Neural progenitor cell (in vitro differentiated cells): ENCODE measurements at regions not wholly inside any gene's neighbourhood (a gene's known extent, or its start where the extent isn't known, plus 50 kb on each side); places are given as distances from the start of the nearest gene placed in this dataset.
A peak's percentile ranks its signal among the peaks of the same experiment; 100 is the strongest.

ENCODE experiments used
- DNase-seq: peaks from one replicate; pipeline ENCODE4 v3.0.0-alpha.2; 2016; ENCODE audit warnings: low spot score
- H2AFZ ChIP-seq: fragments of 200-600 bp; sonication (generic); replicated peaks from 2 replicates; pipeline ENCODE4 v1.6.1; 2016; ENCODE audit warnings: antibody characterized with exemption
- H3F3A ChIP-seq: fragments of 200-600 bp; sonication (generic); 2 replicates; pipeline ENCODE4 v1.6.1; 2016; ENCODE audit warnings: antibody characterized with exemption, low read depth
- H3K27ac ChIP-seq: fragments of 200-600 bp; sonication (generic); 2 replicates; pipeline ENCODE4 v1.5.1; 2016; ENCODE audit warnings: mild to moderate bottlenecking
- H3K27me3 ChIP-seq: fragments of 200-600 bp; sonication (generic); 2 replicates; pipeline ENCODE4 v1.6.1; 2016; ENCODE audit warnings: mild to moderate bottlenecking, moderate library complexity
- H3K36me3 ChIP-seq: fragments of 200-600 bp; sonication (generic); 2 replicates; pipeline ENCODE4 v1.5.1; 2016
- H3K4me1 ChIP-seq: fragments of 200-600 bp; sonication (generic); 2 replicates; pipeline ENCODE4 v1.6.1; 2016; ENCODE audit warnings: mixed run types
- H3K4me2 ChIP-seq: fragments of 200-600 bp; sonication (generic); 2 replicates; pipeline ENCODE4 v1.6.1; 2016
- H3K4me3 ChIP-seq: fragments of 200-600 bp; sonication (generic); 2 replicates; pipeline ENCODE4 v1.5.1; 2016
- H3K79me2 ChIP-seq: fragments of 200-600 bp; sonication (generic); 2 replicates; pipeline ENCODE4 v1.6.1; 2016; ENCODE audit warnings: low read depth
- H3K9ac ChIP-seq: fragments of 200-600 bp; sonication (generic); 2 replicates; pipeline ENCODE4 v1.6.1; 2016
- H3K9me3 ChIP-seq: fragments of 200-600 bp; sonication (generic); 2 replicates; pipeline ENCODE4 v1.5.1; 2016; ENCODE audit warnings: low read depth
- H4K20me1 ChIP-seq: fragments of 200-600 bp; sonication (generic); 2 replicates; pipeline ENCODE4 v1.6.1; 2016; ENCODE audit warnings: low read depth
- H3K27ac Mint-ChIP-seq: 3 replicates; pipeline ENCODE4 v1.8.0; 2021; ENCODE audit warnings: mixed read lengths
- H3K27me3 Mint-ChIP-seq: 2 replicates; pipeline ENCODE4 v1.8.0; 2022; ENCODE audit warnings: low read depth, mild to moderate bottlenecking, inconsistent platforms, moderate library complexity, mixed read lengths; ENCODE audit not compliant: insufficient read depth
- H3K36me3 Mint-ChIP-seq: 3 replicates; pipeline ENCODE4 v1.8.0; 2021; ENCODE audit warnings: mixed read lengths
- H3K4me1 Mint-ChIP-seq: 3 replicates; pipeline ENCODE4 v1.8.0; 2021; ENCODE audit warnings: mixed read lengths
- H3K4me3 Mint-ChIP-seq: 3 replicates; pipeline ENCODE4 v1.8.0; 2021; ENCODE audit warnings: mild to moderate bottlenecking, moderate library complexity, mixed read lengths
- H3K9me3 Mint-ChIP-seq: 3 replicates; pipeline ENCODE4 v1.8.0; 2020; ENCODE audit warnings: mixed read lengths
- EZH2 ChIP-seq: fragments of 200-600 bp; sonication (generic); IDR thresholded peaks from 2 replicates; pipeline ENCODE4 v1.6.1; 2017; ENCODE audit warnings: antibody characterized with exemption, mild to moderate bottlenecking, moderate library complexity
- EZH2phosphoT487 ChIP-seq: fragments of 200-600 bp; sonication (generic); IDR thresholded peaks from 2 replicates; pipeline ENCODE4 v1.6.1; 2017; ENCODE audit warnings: antibody characterized with exemption
- TF ChIP-seq, protein P1 (sequence below): fragments of 200-600 bp; sonication (generic); IDR thresholded peaks from 2 replicates; pipeline ENCODE4 v1.5.1; 2017; ENCODE audit warnings: antibody characterized with exemption, mild to moderate bottlenecking

DNA sequence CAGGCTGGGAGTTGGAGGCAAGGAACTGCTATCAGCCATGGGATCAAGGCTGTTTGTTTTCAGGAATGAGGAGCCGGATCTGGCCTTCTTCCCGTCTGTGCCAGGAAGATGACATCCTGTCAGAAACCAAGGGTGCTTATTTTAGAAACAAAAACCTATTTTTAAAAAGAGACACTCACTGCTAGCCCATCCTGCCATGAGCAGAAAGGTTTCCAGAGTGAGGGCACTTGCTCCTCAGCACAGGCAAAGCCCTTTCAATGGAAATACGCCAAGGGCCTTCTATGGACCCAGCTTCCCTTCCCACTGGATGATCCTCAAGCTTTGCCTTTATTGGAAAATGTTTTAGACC, 132.6 kb upstream of the FSTL4 start:
- H4K20me1 ChIP-seq, result no peaks in the 10 kb centered on the region
- Mint-ChIP-seq H3K36me3 (no peaks in the 10 kb centered on the region), H3K4me3 (no peak overlapping the region), H3K4me1 (peaks cover 50% of the 10 kb centered on the region), H3K27ac (no peak overlapping the region), H3K27me3 (peaks cover 11% of the 10 kb centered on the region), H3K9me3 (no peaks in the 10 kb centered on the region)
- no peak overlapping the region for H3K27ac ChIP-seq
- H3K9ac ChIP-seq, result no peak overlapping the region
- no peaks in the 10 kb centered on the region for H3K9me3 ChIP-seq
- H2AFZ ChIP-seq, result no peak overlapping the region
- no peaks in the 10 kb centered on the region for H3F3A ChIP-seq
- H3K79me2 ChIP-seq, result no peaks in the 10 kb centered on the region
- H3K4me3 ChIP-seq, result no peak overlapping the region
- DNase-seq, result no peak
- no peak for TF ChIP-seq EZH2
- TF ChIP-seq, protein P1, sequence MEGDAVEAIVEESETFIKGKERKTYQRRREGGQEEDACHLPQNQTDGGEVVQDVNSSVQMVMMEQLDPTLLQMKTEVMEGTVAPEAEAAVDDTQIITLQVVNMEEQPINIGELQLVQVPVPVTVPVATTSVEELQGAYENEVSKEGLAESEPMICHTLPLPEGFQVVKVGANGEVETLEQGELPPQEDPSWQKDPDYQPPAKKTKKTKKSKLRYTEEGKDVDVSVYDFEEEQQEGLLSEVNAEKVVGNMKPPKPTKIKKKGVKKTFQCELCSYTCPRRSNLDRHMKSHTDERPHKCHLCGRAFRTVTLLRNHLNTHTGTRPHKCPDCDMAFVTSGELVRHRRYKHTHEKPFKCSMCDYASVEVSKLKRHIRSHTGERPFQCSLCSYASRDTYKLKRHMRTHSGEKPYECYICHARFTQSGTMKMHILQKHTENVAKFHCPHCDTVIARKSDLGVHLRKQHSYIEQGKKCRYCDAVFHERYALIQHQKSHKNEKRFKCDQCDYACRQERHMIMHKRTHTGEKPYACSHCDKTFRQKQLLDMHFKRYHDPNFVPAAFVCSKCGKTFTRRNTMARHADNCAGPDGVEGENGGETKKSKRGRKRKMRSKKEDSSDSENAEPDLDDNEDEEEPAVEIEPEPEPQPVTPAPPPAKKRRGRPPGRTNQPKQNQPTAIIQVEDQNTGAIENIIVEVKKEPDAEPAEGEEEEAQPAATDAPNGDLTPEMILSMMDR, result no peak
- no peak for TF ChIP-seq EZH2phosphoT487
- H3K27me3 ChIP-seq, result no peaks in the 10 kb centered on the region
- H3K4me1 ChIP-seq, result peaks cover 9% of the 10 kb centered on the region
- no peaks in the 10 kb centered on the region for H3K36me3 ChIP-seq
- no peak overlapping the region for H3K4me2 ChIP-seq

DNA sequence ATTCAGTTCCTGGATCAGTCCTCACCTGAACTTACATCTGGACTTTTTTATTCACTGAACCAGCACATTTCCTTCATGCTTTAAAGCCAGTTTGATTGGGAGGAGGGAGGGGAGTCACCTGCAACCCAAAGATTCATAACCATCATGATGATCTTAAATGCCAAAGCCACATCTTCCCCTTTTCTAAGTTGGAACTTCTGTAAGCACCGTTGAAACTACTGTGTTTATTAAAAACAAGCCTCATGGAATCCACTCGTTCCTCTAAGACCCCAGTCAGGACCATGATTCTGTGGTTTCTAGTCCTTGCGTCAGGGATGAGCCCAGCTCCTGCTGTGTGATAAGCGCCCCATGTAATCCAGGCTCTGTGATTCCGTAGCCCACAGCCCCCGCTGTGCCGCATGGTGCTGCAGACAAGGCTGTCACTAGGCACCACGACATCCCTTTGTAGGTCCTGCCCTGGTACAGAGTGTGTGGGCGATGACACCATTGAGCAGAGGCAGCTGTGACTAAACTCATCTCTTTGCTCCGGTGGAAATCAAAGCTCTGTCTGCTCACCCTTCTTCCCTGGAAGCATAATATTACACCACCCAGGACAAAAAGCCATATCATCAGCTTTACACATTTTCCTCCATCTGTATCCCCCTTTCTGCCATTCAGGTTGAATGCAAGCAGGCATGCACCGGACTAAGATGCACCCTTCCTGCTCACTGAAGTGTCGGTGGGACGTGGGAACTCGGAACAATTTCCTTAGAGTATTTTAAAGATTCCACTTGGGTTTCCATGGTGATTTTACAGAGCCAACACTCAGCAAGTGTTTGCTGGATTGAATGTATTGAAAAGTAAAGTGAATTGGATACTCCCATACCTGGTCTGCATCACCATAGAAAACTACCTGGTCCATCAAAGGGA, 132.0 kb upstream of the FSTL4 start:
- no peaks in the 10 kb centered on the region for H3K27me3 ChIP-seq
- TF ChIP-seq, protein P1, result no peak
- TF ChIP-seq EZH2 (no peak), EZH2phosphoT487 (no peak)
- no peaks in the 10 kb centered on the region for H3F3A ChIP-seq
- no peaks in the 10 kb centered on the region for H3K79me2 ChIP-seq
- H3K9me3 ChIP-seq, result no peaks in the 10 kb centered on the region
- H3K4me3 Mint-ChIP-seq, result no peak overlapping the region
- no peaks in the 10 kb centered on the region for H3K9me3 Mint-ChIP-seq
- no peak overlapping the region for H2AFZ ChIP-seq
- no peak overlapping the region for H3K4me2 ChIP-seq
- H3K4me1 ChIP-seq, result peaks cover 9% of the 10 kb centered on the region
- no peaks in the 10 kb centered on the region for H4K20me1 ChIP-seq
- no peak overlapping the region for H3K27ac ChIP-seq
- H3K4me1 Mint-ChIP-seq, result peaks cover 46% of the 10 kb centered on the region
- H3K36me3 ChIP-seq, result no peaks in the 10 kb centered on the region
- H3K36me3 Mint-ChIP-seq, result no peaks in the 10 kb centered on the region
- H3K4me3 ChIP-seq, result no peak overlapping the region
- H3K9ac ChIP-seq, result no peak overlapping the region
- no peak for DNase-seq
- H3K27me3 Mint-ChIP-seq, result peaks cover 11% of the 10 kb centered on the region
- peak overlapping the region; percentile 70 for H3K27ac Mint-ChIP-seq

DNA sequence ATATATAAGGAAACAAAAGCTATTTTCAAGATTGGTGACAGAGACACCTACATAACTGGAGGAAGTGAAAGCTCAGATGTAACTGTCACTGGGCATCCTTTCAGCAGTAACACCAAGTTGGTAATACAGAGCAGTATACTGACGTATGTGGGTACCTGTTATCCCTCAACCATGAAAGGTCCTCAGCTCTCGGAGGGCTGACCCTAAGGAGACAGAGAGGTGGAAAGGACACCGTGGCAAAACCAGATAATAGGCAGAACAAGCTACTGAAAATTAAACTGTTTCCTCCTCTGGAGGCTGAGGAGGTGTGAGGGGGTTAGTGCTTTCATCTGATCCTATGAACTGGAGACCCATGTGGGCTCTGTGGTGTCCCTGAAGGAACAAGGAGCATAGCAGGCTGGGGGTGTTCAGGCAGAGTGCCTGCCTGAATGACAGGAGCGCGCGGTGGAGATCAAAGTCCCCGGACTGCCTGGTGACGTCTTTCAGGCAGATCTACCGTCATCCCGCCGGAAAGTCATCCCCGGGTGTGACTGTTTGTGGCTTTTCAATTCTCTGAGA, 130.2 kb upstream of the FSTL4 start:
- H3K27me3 Mint-ChIP-seq, result peaks cover 9% of the 10 kb centered on the region
- H3K9me3 Mint-ChIP-seq, result no peaks in the 10 kb centered on the region
- TF ChIP-seq EZH2 (no peak), EZH2phosphoT487 (no peak)
- TF ChIP-seq, protein P1, result no peak

More for the DNA sequence above, 130.2 kb upstream of the FSTL4 start:
- no peak overlapping the region for H2AFZ ChIP-seq
- no peak for DNase-seq
- H3K4me3 ChIP-seq, result no peak overlapping the region
- H3K27ac ChIP-seq, result no peak overlapping the region
- Mint-ChIP-seq H3K27ac (peak overlapping the region; percentile 50), H3K36me3 (no peaks in the 10 kb centered on the region), H3K4me1 (peaks cover 42% of the 10 kb centered on the region), H3K4me3 (no peak overlapping the region)
- H3K4me2 ChIP-seq, result no peak overlapping the region
- no peaks in the 10 kb centered on the region for H3K79me2 ChIP-seq
- H3K4me1 ChIP-seq, result peaks cover 4% of the 10 kb centered on the region
- H3K36me3 ChIP-seq, result no peaks in the 10 kb centered on the region
- no peaks in the 10 kb centered on the region for H4K20me1 ChIP-seq
- no peak overlapping the region for H3K9ac ChIP-seq
- no peaks in the 10 kb centered on the region for H3K27me3 ChIP-seq
- no peaks in the 10 kb centered on the region for H3F3A ChIP-seq
- no peaks in the 10 kb centered on the region for H3K9me3 ChIP-seq
